WTC11 (cell line): ENCODE measurements at regions not wholly inside any gene's neighbourhood (a gene's known extent, or its start where the extent isn't known, plus 50 kb on each side); places are given as distances from the start of the nearest gene placed in this dataset.

Experiments
- ATAC-seq: fragments of 200-7000 bp; cut with Tn5 transposase; 2 replicates; pipeline ENCODE4 v1.10.0; 2021; ENCODE audit warnings: mild to moderate bottlenecking, moderate library complexity
- CTCF ChIA-PET: fragments of 300-600 bp; sonication (Branson Sonifier 250); formaldehyde crosslinking; loops from one replicate; lab custom pipeline; 2021; ENCODE audit warnings: antibody characterized with exemption; lab: Charles Lee
- POLR2A ChIA-PET: fragments of 350-600 bp; sonication (Branson Sonifier 250); formaldehyde crosslinking; loops from one replicate; lab custom pipeline; 2021; ENCODE audit warnings: antibody characterized with exemption; lab: Charles Lee
- DNase-seq: peaks from one replicate; pipeline ENCODE4 v3.0.0; 2021; ENCODE audit warnings: low spot score
- H3K27ac Mint-ChIP-seq: 2 replicates; pipeline ENCODE4 v1.8.0; 2021; ENCODE audit warnings: mixed read lengths
- H3K27me3 Mint-ChIP-seq: 2 replicates; pipeline ENCODE4 v1.8.0; 2021; ENCODE audit warnings: low read depth, mild to moderate bottlenecking, moderate library complexity, mixed read lengths
- H3K36me3 Mint-ChIP-seq: 2 replicates; pipeline ENCODE4 v1.8.0; 2021; ENCODE audit warnings: mixed read lengths
- H3K4me1 Mint-ChIP-seq: 2 replicates; pipeline ENCODE4 v1.8.0; 2022; ENCODE audit warnings: mixed read lengths
- H3K4me3 Mint-ChIP-seq: 2 replicates; pipeline ENCODE4 v1.8.0; 2021; ENCODE audit warnings: mild to moderate bottlenecking, moderate library complexity, mixed read lengths
- H3K9me3 Mint-ChIP-seq: 2 replicates; pipeline ENCODE4 v1.8.0; 2021; ENCODE audit warnings: mixed read lengths
- AR ChIP-seq: fragments of 250-450 bp; sonication (Bioruptor Pico); IDR thresholded peaks from 2 replicates; pipeline ENCODE4 v1.9.0; 2021; ENCODE audit warnings: mild to moderate bottlenecking
- ARID4B ChIP-seq: sonication (generic); formaldehyde crosslinking; IDR thresholded peaks from 2 replicates; pipeline ENCODE4 v1.8.0; 2023; ENCODE audit warnings: missing genetic modification reagents, mild to moderate bottlenecking, borderline replicate concordance
- CDX4 ChIP-seq: fragments of 250-450 bp; sonication (Bioruptor Pico); IDR thresholded peaks from 2 replicates; pipeline ENCODE4 v1.9.0; 2021; ENCODE audit warnings: moderate library complexity, mild to moderate bottlenecking, inconsistent platforms, borderline replicate concordance
- CREB1 ChIP-seq: sonication (generic); formaldehyde crosslinking; IDR thresholded peaks from 2 replicates; pipeline ENCODE4 v1.8.0; 2023; ENCODE audit warnings: mild to moderate bottlenecking, missing genetic modification reagents
- CREM ChIP-seq: sonication (generic); formaldehyde crosslinking; IDR thresholded peaks from 2 replicates; pipeline ENCODE4 v1.8.1; 2022; ENCODE audit warnings: mild to moderate bottlenecking, missing genetic modification reagents, moderate library complexity
- CTCF ChIP-seq: fragments of 200-600 bp; IDR thresholded peaks from 2 replicates; pipeline ENCODE4 v1.8.0; 2022; ENCODE audit warnings: antibody characterized with exemption
- ETV6 ChIP-seq: sonication (generic); formaldehyde crosslinking; IDR thresholded peaks from 2 replicates; pipeline ENCODE4 v1.8.1; 2022; ENCODE audit warnings: mild to moderate bottlenecking, missing genetic modification reagents
- FOXJ3 ChIP-seq: sonication (generic); formaldehyde crosslinking; IDR thresholded peaks from 2 replicates; pipeline ENCODE4 v1.9.0; 2021; ENCODE audit warnings: missing genetic modification reagents, mild to moderate bottlenecking, borderline replicate concordance
- FOXK1 ChIP-seq: sonication (generic); formaldehyde crosslinking; IDR thresholded peaks from 2 replicates; pipeline ENCODE4 v1.8.0; 2022; ENCODE audit warnings: mild to moderate bottlenecking, moderate library complexity, missing genetic modification reagents
- GTF2I ChIP-seq: fragments of 250-450 bp; sonication (Bioruptor Pico); conservative IDR thresholded peaks from 2 replicates; pipeline ENCODE4 v1.4.0; 2021; ENCODE audit warnings: mild to moderate bottlenecking
- HMGXB4 ChIP-seq: sonication (generic); formaldehyde crosslinking; IDR thresholded peaks from 2 replicates; pipeline ENCODE4 v1.8.1; 2023; ENCODE audit warnings: mild to moderate bottlenecking, moderate library complexity, missing genetic modification reagents
- IRF1 ChIP-seq: sonication (generic); formaldehyde crosslinking; IDR thresholded peaks from 2 replicates; pipeline ENCODE4 v1.8.0; 2023; ENCODE audit warnings: missing genetic modification reagents
- NR2C2 ChIP-seq: sonication (generic); formaldehyde crosslinking; IDR thresholded peaks from 2 replicates; pipeline ENCODE4 v1.8.0; 2022; ENCODE audit warnings: mild to moderate bottlenecking, missing genetic modification reagents
- TP53 ChIP-seq: sonication (generic); formaldehyde crosslinking; IDR thresholded peaks from 2 replicates; pipeline ENCODE4 v1.8.1; 2023; ENCODE audit warnings: mild to moderate bottlenecking, missing genetic modification reagents
- ZBTB43 ChIP-seq: sonication (generic); formaldehyde crosslinking; IDR thresholded peaks from 2 replicates; pipeline ENCODE4 v1.8.1; 2023; ENCODE audit warnings: mild to moderate bottlenecking, missing genetic modification reagents

- Mint-ChIP-seq H3K4me3 (no peak overlapping the region), H3K27ac (no peak overlapping the region), H3K27me3 (no peaks in the 10 kb centered on the region), H3K4me1 (peaks cover 20% of the 10 kb centered on the region), H3K36me3 (no peaks in the 10 kb centered on the region), H3K9me3 (no peaks in the 10 kb centered on the region)
- no peak for DNase-seq
- ChIA-PET POLR2A (no interaction called here), CTCF (interaction anchor here (0.6 kb wide), 1 partner anchor 9 kb away, joined by 3 read pairs; no protein-coding TSS in a partner anchor)
- TF ChIP-seq ARID4B (CRISPR knock-in tag) (no peak), CREM (no peak), IRF1 (CRISPR knock-in tag) (no peak), FOXK1 (CRISPR knock-in tag) (no peak), HMGXB4 (CRISPR knock-in tag) (no peak), FOXJ3 (CRISPR knock-in tag) (no peak), CREB1 (no peak), GTF2I (CRISPR knock-in tag) (no peak)
- no peak for ATAC-seq
These were observed 115.8 kb downstream of the TBX19 start for GRCh38 chr1:168396508-168396907.

GRCh38 chr1:168394858-168395257, 114.2 kb downstream of the TBX19 start:
- no peak for DNase-seq
- ChIA-PET POLR2A (no interaction called here), CTCF (no interaction called here)

More at GRCh38 chr1:168394858-168395257, 114.2 kb downstream of the TBX19 start:
- H3K27ac Mint-ChIP-seq, result no peak overlapping the region
- no peak for TF ChIP-seq AR (CRISPR knock-in tag)
- TF ChIP-seq FOXK1 (CRISPR knock-in tag), result no peak
- no peak for TF ChIP-seq CDX4 (CRISPR knock-in tag)
- no peak for TF ChIP-seq CTCF
- no peak for TF ChIP-seq TP53 (CRISPR knock-in tag)
- no peak for TF ChIP-seq ZBTB43
- TF ChIP-seq ETV6, result no peak
- TF ChIP-seq NR2C2 (CRISPR knock-in tag), result no peak
- H3K4me1 Mint-ChIP-seq, result peaks cover 20% of the 10 kb centered on the region
- H3K9me3 Mint-ChIP-seq, result peaks cover 4% of the 10 kb centered on the region; the same call in 1 of the 2 replicates
- ATAC-seq, result no peak
- H3K27me3 Mint-ChIP-seq, result no peaks in the 10 kb centered on the region
- H3K36me3 Mint-ChIP-seq, result peaks cover 4% of the 10 kb centered on the region; the same call in 1 of the 2 replicates
- H3K4me3 Mint-ChIP-seq, result no peak overlapping the region
